Transverse colon (tissue), 3 donors: ENCODE measurements at regions not wholly inside any gene's neighbourhood (a gene's known extent, or its start where the extent isn't known, plus 50 kb on each side); places are given as distances from the start of the nearest gene placed in this dataset.
A peak's percentile ranks its signal among the peaks of the same experiment; 100 is the strongest.

Experiments used
- POLR2A ChIP-seq: fragments of 450-650 bp; IDR thresholded peaks from one replicate; pipeline ENCODE4 v1.6.1; 2016; ENCODE audit warnings: antibody characterized with exemption, mild to moderate bottlenecking, moderate library complexity
- POLR2AphosphoS5 ChIP-seq, 3 donors: sonication (generic); formaldehyde crosslinking; IDR thresholded peaks; one replicate each; pipeline ENCODE4 v1.6.1; 2016; ENCODE audit warnings: antibody characterized with exemption in 3 of 3

GRCh38 chr7:124085179-124085578 is 52.3 kb upstream of the TMEM229A start:
- TF ChIP-seq POLR2A (no peak), POLR2AphosphoS5 (IDR thresholded peaks at IDR 0.05) (peak in 1 of 3 donors; percentile 20)
